HepG2 (cell line): ENCODE measurements at regions not wholly inside any gene's neighbourhood (a gene's known extent, or its start where the extent isn't known, plus 50 kb on each side); places are given as distances from the start of the nearest gene placed in this dataset.

Experiments used
- ATAC-seq: fragments of 200-7000 bp; cut with Tn5 transposase; 3 replicates; pipeline ENCODE4 v1.9.1; 2020; ENCODE audit warnings: mild to moderate bottlenecking, moderate library complexity
- BruUV-seq: library from RNA; stranded (reverse); fragments of 400-500 nt; replicated peaks from 2 replicates; lab custom pipeline; 2021; lab: Mats Ljungman, UMichigan
- CTCF ChIA-PET: fragments of 300-600 bp; formaldehyde crosslinking; extraction: SDS; loops from one replicate; lab custom pipeline; 2021; ENCODE audit warnings: low total read pairs, inconsistent platforms, low intra/inter-chr PET ratio; lab: Yijun Ruan, JAX
- POLR2A ChIA-PET: fragments of 350-600 bp; sonication (Branson Sonifier 250); formaldehyde crosslinking; loops from one replicate; lab custom pipeline; 2020; ENCODE audit warnings: antibody characterized with exemption, inconsistent platforms; lab: Yijun Ruan, JAX
- DNase-seq: peaks from one replicate; pipeline ENCODE4 v3.0.0-alpha.2; 2015; ENCODE audit warnings: low spot score
- FAIRE-seq: peaks from 3 replicates; lab custom pipeline; 2011; peaks lifted over from hg19 to GRCh38; lab: Jason Lieb, UNC
- H2AFZ ChIP-seq: one replicate; pipeline ENCODE4 v1.6.1; 2011; ENCODE audit warnings: low read length, inconsistent platforms
- H3K27ac ChIP-seq: fragments of 300-600 bp; 3 replicates; pipeline ENCODE4 v1.8.0; 2011; ENCODE audit warnings: mixed run types, mild to moderate bottlenecking, mixed read lengths, low read length, inconsistent platforms; ENCODE audit not compliant: insufficient read depth; ENCODE audit errors: extremely low read length
- H3K27me3 ChIP-seq, 2 experiments: fragments of 200-600 bp in 1 of 2; 2 replicates in 1 of 2; 3 replicates in 1 of 2; pipeline versions ENCODE4 v1.6.0 to v1.8.0; 2011; ENCODE audit warnings: low read length in 2 of 2, mild to moderate bottlenecking in 2 of 2, moderate library complexity in 2 of 2, inconsistent platforms in 1 of 2; ENCODE audit not compliant: insufficient read depth in 2 of 2, control insufficient read depth in 1 of 2
- H3K36me3 ChIP-seq, 2 experiments: fragments of 200-600 bp in 1 of 2; replicated peaks in 1 of 2; 2 replicates in 1 of 2; 3 replicates in 1 of 2; pipeline versions ENCODE4 v1.5.1 to v1.8.0; 2011; ENCODE audit warnings: low read length in 2 of 2, inconsistent platforms in 1 of 2; ENCODE audit not compliant: insufficient read depth in 2 of 2, control insufficient read depth in 1 of 2
- H3K4me1 ChIP-seq: 2 replicates; pipeline ENCODE4 v1.5.1; 2012; ENCODE audit warnings: low read length, inconsistent platforms; ENCODE audit not compliant: insufficient read depth
- H3K4me2 ChIP-seq: 2 replicates; pipeline ENCODE4 v1.6.0; 2011; ENCODE audit warnings: low read depth, low read length, inconsistent platforms
- H3K4me3 ChIP-seq, 3 experiments: fragments of 200-600 bp in 1 of 3; sonication (generic), shearing (Covaris generic) in 1 of 3; replicated peaks in 1 of 3; 2 replicates each; pipeline ENCODE4 v1.5.1; 2011 to 2016; ENCODE audit warnings: low read length in 3 of 3, inconsistent platforms in 2 of 3, low read depth in 2 of 3, mild to moderate bottlenecking in 2 of 3, control low read depth in 1 of 3, mixed read lengths in 1 of 3; ENCODE audit not compliant: insufficient read depth in 1 of 3
- H3K79me2 ChIP-seq: one replicate; pipeline ENCODE4 v1.6.1; 2011; ENCODE audit warnings: low read length, inconsistent platforms; ENCODE audit not compliant: insufficient read depth
- H3K9ac ChIP-seq: 2 replicates; pipeline ENCODE4 v1.6.0; 2011; ENCODE audit warnings: mild to moderate bottlenecking, low read depth, low read length, inconsistent platforms; ENCODE audit not compliant: insufficient read depth
- H3K9me3 ChIP-seq: 2 replicates; pipeline ENCODE4 v1.5.1; 2012; ENCODE audit warnings: mild to moderate bottlenecking, low read length
- H4K20me1 ChIP-seq: 2 replicates; pipeline ENCODE4 v1.6.0; 2011; ENCODE audit warnings: inconsistent platforms, mild to moderate bottlenecking, low read length, moderate library complexity; ENCODE audit not compliant: insufficient read depth
- CERS6 ChIP-seq: sonication (generic); formaldehyde crosslinking; IDR thresholded peaks from 2 replicates; pipeline ENCODE4 v1.5.0; 2020; ENCODE audit warnings: missing genetic modification reagents
- CHD4 ChIP-seq: fragments of 200-600 bp; sonication (generic); IDR thresholded peaks from 2 replicates; pipeline ENCODE4 v1.7.0; 2017; ENCODE audit warnings: mild to moderate bottlenecking, low read length, borderline replicate concordance
- DDIT3 ChIP-seq: sonication (generic); formaldehyde crosslinking; IDR thresholded peaks from 2 replicates; pipeline ENCODE4 v1.4.0; 2020; ENCODE audit warnings: mild to moderate bottlenecking, missing genetic modification reagents
- E2F5 ChIP-seq: sonication (generic); formaldehyde crosslinking; conservative IDR thresholded peaks from 2 replicates; pipeline ENCODE4 v1.4.0; 2020; ENCODE audit warnings: missing genetic modification reagents
- MED13 ChIP-seq: sonication (generic); formaldehyde crosslinking; IDR thresholded peaks from 2 replicates; pipeline ENCODE4 v1.5.0; 2020; ENCODE audit warnings: missing genetic modification reagents
- MTA3 ChIP-seq: sonication (generic); formaldehyde crosslinking; IDR thresholded peaks from 2 replicates; pipeline ENCODE4 v1.4.0; 2020; ENCODE audit warnings: missing genetic modification reagents
- NFATC3 ChIP-seq: sonication (generic); formaldehyde crosslinking; IDR thresholded peaks from 2 replicates; pipeline ENCODE4 v1.5.1; 2020; ENCODE audit warnings: mild to moderate bottlenecking, missing genetic modification reagents
- RARG ChIP-seq: sonication (generic); formaldehyde crosslinking; IDR thresholded peaks from 2 replicates; pipeline ENCODE4 v1.4.0; 2020; ENCODE audit warnings: low read depth, mild to moderate bottlenecking, missing genetic modification reagents
- RCOR2 ChIP-seq: IDR thresholded peaks from 2 replicates; pipeline ENCODE4 v1.6.1; 2016; ENCODE audit warnings: missing biosample characterization, missing genetic modification reagents
- SMARCE1 ChIP-seq: fragments of 450-650 bp; IDR thresholded peaks from 2 replicates; pipeline ENCODE4 v1.6.1; 2017; ENCODE audit warnings: borderline replicate concordance
- TGIF2 ChIP-seq: IDR thresholded peaks from 2 replicates; pipeline ENCODE4 v1.6.1; 2016; ENCODE audit warnings: control low read depth, missing compliant biosample characterization
- ZBTB20 ChIP-seq: sonication (generic); formaldehyde crosslinking; IDR thresholded peaks from 2 replicates; pipeline ENCODE4 v1.8.1; 2023; ENCODE audit warnings: missing genetic modification reagents, low read depth, mild to moderate bottlenecking, borderline replicate concordance
- ZMYM2 ChIP-seq: sonication (generic); formaldehyde crosslinking; IDR thresholded peaks from 2 replicates; pipeline ENCODE4 v1.8.0; 2022; ENCODE audit warnings: mild to moderate bottlenecking, missing genetic modification reagents
- ZNF207 ChIP-seq: fragments of 450-650 bp; IDR thresholded peaks from 2 replicates; pipeline ENCODE4 v1.6.1; 2016; ENCODE audit warnings: antibody characterized with exemption, borderline replicate concordance
- ZNF574 ChIP-seq: sonication (generic); formaldehyde crosslinking; IDR thresholded peaks from 2 replicates; pipeline ENCODE4 v1.4.0; 2020; ENCODE audit warnings: missing genetic modification reagents
- whole genome bisulfite sequencing: methylation state at CpG from one replicate; pipeline ENCODE4 v1.1.6; 2017; ENCODE audit warnings: low lambda C conversion rate; 5-methylcytosine and 5-hydroxymethylcytosine counted together
- in situ Hi-C: cut with HindIII; loops from 2 replicates; pipeline ENCODE4 v1.10.0; 2017; ENCODE audit warnings: low pct_unique_long_range_greater_than_20kb; ENCODE audit not compliant: extremely low pct_ligation_motif_present
- intact Hi-C: fragments of 100-400 bp; cut with micrococcal nuclease; formaldehyde crosslinking; loops from one replicate; pipeline ENCODE4 v1.10.0; 2022; ENCODE audit not compliant: unreplicated experiment

GRCh38 chr10:10624567-10624962, 393.1 kb upstream of the CELF2 start:
- no peak overlapping the region for H3K4me2 ChIP-seq
- no peaks in the 10 kb centered on the region for H4K20me1 ChIP-seq
- ChIA-PET CTCF (no interaction called here), POLR2A (no interaction called here)
- DNase-seq (no peak), FAIRE-seq (no peak), ATAC-seq (no peak)
- WGBS, result 2% methylated on average over 8 of the region's 8 CpGs
- no peaks in the 10 kb centered on the region for H3K79me2 ChIP-seq
- H3K27ac ChIP-seq, result no peak overlapping the region
- H3K9me3 ChIP-seq, result peaks cover 36% of the 10 kb centered on the region
- no peak for TF ChIP-seq CHD4
- TF ChIP-seq TGIF2 (CRISPR knock-in tag), result no peak
- no peak for TF ChIP-seq ZBTB20 (CRISPR knock-in tag)
- no peak for TF ChIP-seq MED13 (CRISPR knock-in tag)
- TF ChIP-seq CERS6 (CRISPR knock-in tag), result no peak
- no peak for TF ChIP-seq SMARCE1
- no peak for TF ChIP-seq MTA3 (CRISPR knock-in tag)
- TF ChIP-seq ZNF207, result no peak
- no peak for TF ChIP-seq E2F5 (CRISPR knock-in tag)
- no peak for TF ChIP-seq ZNF574
- no peak for TF ChIP-seq ZMYM2 (CRISPR knock-in tag)
- no peak for TF ChIP-seq DDIT3 (CRISPR knock-in tag)
- no peak for TF ChIP-seq RARG (CRISPR knock-in tag)
- no peak for TF ChIP-seq NFATC3
- TF ChIP-seq RCOR2 (CRISPR knock-in tag), result no peak
- H2AFZ ChIP-seq, result no peak overlapping the region
- BruUV-seq, result no TSS peak
- intact Hi-C loops, result no loop called here
- H3K9ac ChIP-seq, result no peak overlapping the region
- no peak overlapping the region for H3K4me3 ChIP-seq
- no peaks in the 10 kb centered on the region for H3K27me3 ChIP-seq
- in situ Hi-C loops, result no loop called here
- no peaks in the 10 kb centered on the region for H3K36me3 ChIP-seq
- H3K4me1 ChIP-seq, result no peaks in the 10 kb centered on the region
